SK-N-SH treated with all-trans-retinoic acid at 6 μM for 48 hours (cell line): ENCODE measurements at regions not wholly inside any gene's neighbourhood (a gene's known extent, or its start where the extent isn't known, plus 50 kb on each side); places are given as distances from the start of the nearest gene placed in this dataset.

Source experiments
- ATAC-seq: fragments of 200-7000 bp; cut with Tn5 transposase; 3 replicates; pipeline ENCODE4 v1.9.1; 2020; ENCODE audit warnings: mild to moderate bottlenecking, moderate library complexity
- ARNTL ChIP-seq: fragments of 450-650 bp; formaldehyde crosslinking; IDR thresholded peaks from 2 replicates; pipeline ENCODE4 v1.5.0; 2020; ENCODE audit warnings: low read depth, mild to moderate bottlenecking, moderate library complexity, borderline replicate concordance
- CSDC2 ChIP-seq: fragments of 250-450 bp; sonication (Bioruptor Pico); IDR thresholded peaks from 2 replicates; pipeline ENCODE4 v1.5.0; 2020; ENCODE audit warnings: mild to moderate bottlenecking, moderate library complexity
- ESRRG ChIP-seq: fragments of 250-450 bp; sonication (Bioruptor Pico); IDR thresholded peaks from 2 replicates; pipeline ENCODE4 v1.6.1; 2021; ENCODE audit warnings: mild to moderate bottlenecking
- GLIS3 ChIP-seq: fragments of 250-450 bp; sonication (Bioruptor Pico); IDR thresholded peaks from 2 replicates; pipeline ENCODE4 v1.5.0; 2020; ENCODE audit warnings: mild to moderate bottlenecking, moderate library complexity
- ISL1 ChIP-seq: fragments of 250-450 bp; sonication (Bioruptor Pico); IDR thresholded peaks from 2 replicates; pipeline ENCODE4 v2.1.2; 2022; ENCODE audit warnings: mild to moderate bottlenecking, moderate library complexity
- OSR1 ChIP-seq: fragments of 250-450 bp; sonication (Bioruptor Pico); IDR thresholded peaks from 2 replicates; pipeline ENCODE4 v1.8.0; 2022; ENCODE audit warnings: moderate library complexity, mild to moderate bottlenecking, inconsistent platforms
- PPARA ChIP-seq: fragments of 250-450 bp; sonication (Bioruptor Pico); IDR thresholded peaks from 2 replicates; pipeline ENCODE4 v1.5.0; 2020; ENCODE audit warnings: mild to moderate bottlenecking, borderline replicate concordance
- RARB ChIP-seq: fragments of 250-450 bp; sonication (Bioruptor Pico); IDR thresholded peaks from 2 replicates; pipeline ENCODE4 v1.8.0; 2021; ENCODE audit warnings: mild to moderate bottlenecking, moderate library complexity
- SNAI2 ChIP-seq: fragments of 250-450 bp; sonication (Bioruptor Pico); IDR thresholded peaks from 2 replicates; pipeline ENCODE4 v1.5.0; 2020; ENCODE audit warnings: mild to moderate bottlenecking, moderate library complexity
- TCF4 ChIP-seq: fragments of 250-450 bp; sonication (Bioruptor Pico); IDR thresholded peaks from 2 replicates; pipeline ENCODE4 v1.8.0; 2021; ENCODE audit warnings: mild to moderate bottlenecking, moderate library complexity, borderline replicate concordance
- ZC3H10 ChIP-seq: fragments of 250-450 bp; sonication (Bioruptor Pico); IDR thresholded peaks from 2 replicates; pipeline ENCODE4 v1.5.1; 2021; ENCODE audit warnings: mild to moderate bottlenecking, moderate library complexity
- ZFP30 ChIP-seq: fragments of 450-650 bp; formaldehyde crosslinking; IDR thresholded peaks from 2 replicates; pipeline ENCODE4 v1.5.0; 2022; ENCODE audit warnings: mild to moderate bottlenecking, moderate library complexity
- ZNF70 ChIP-seq: fragments of 450-650 bp; formaldehyde crosslinking; IDR thresholded peaks from 2 replicates; pipeline ENCODE4 v1.5.0; 2020; ENCODE audit warnings: mild to moderate bottlenecking, moderate library complexity
- ZNF8 ChIP-seq: fragments of 450-650 bp; formaldehyde crosslinking; IDR thresholded peaks from 2 replicates; pipeline ENCODE4 v1.5.0; 2020; ENCODE audit warnings: mild to moderate bottlenecking, moderate library complexity
- TF ChIP-seq, protein P1 (sequence below): fragments of 250-450 bp; sonication (Bioruptor Pico); IDR thresholded peaks from 2 replicates; pipeline ENCODE4 v1.8.0; 2021; ENCODE audit warnings: low read depth, mild to moderate bottlenecking, moderate library complexity, borderline replicate concordance
- TF ChIP-seq, protein P2 (sequence below): fragments of 250-450 bp; sonication (Bioruptor Pico); IDR thresholded peaks from 2 replicates; pipeline ENCODE4 v1.5.1; 2020; ENCODE audit warnings: low read depth, mild to moderate bottlenecking, moderate library complexity
- TF ChIP-seq, protein P3 (sequence below): fragments of 250-450 bp; sonication (Bioruptor Pico); IDR thresholded peaks from 2 replicates; pipeline ENCODE4 v1.5.1; 2021; ENCODE audit warnings: mild to moderate bottlenecking, moderate library complexity
- TF ChIP-seq, protein P4 (sequence below): fragments of 250-450 bp; sonication (Bioruptor Pico); IDR thresholded peaks from 2 replicates; pipeline ENCODE4 v1.8.0; 2020; ENCODE audit warnings: mild to moderate bottlenecking, moderate library complexity, borderline replicate concordance

DNA sequence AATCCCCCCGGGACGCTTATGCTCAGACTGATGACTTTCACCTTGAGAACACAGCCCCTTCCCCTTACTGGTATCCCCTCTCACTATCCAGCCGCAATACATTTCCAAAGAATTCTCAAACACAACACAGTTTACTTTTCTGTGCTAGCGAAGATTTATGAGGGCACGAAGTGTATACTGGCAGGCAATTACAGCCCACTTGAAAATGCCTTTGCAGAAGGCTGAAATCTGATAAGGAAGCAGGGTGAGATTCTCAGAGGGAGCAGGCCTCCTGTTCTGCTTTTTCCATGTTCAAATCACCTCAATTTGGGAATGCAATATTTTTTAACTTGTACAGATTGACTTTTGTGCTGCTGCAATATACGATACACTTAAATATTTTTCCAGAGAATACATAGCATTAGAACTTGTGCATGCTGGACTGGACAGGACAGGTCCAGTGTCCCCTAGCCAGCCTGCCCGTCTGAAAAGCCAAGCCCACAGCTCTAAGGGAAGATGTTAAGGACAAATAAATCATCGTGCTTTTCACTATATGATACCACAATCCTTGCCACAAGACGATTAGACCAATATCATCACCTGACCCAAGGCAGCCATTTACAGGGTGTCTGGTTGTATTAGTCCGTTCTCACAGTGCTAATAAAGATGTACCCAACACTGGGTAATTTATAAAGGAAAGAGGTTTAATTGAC lies 262.1 kb downstream of the EPHA4 start:
- TF ChIP-seq RARB (CRISPR knock-in tag), result no peak
- ATAC-seq, result no peak

DNA sequence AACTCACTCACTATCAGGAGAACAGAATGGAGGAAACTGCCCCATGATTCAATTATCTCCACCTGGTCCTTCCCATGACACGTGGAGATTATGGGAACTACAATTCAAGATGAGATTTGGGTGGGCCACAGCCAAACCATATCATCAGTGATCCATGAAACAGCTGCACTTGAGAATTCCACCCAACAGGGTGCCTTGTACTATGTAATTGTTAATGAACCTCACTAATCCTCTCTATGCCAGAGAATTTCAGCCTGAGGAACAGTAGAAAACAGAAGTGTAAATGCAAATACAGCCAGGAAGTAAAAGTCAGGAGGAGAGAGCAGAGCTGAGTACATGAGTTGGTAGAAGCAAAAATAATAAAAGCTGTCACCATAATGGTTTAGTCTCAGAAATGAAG lies 261.4 kb downstream of the EPHA4 start:
- TF ChIP-seq CSDC2 (CRISPR knock-in tag) (no peak), ESRRG (no peak), ZNF8 (CRISPR knock-in tag) (no peak), ARNTL (CRISPR knock-in tag) (no peak)
- TF ChIP-seq, protein P1, sequence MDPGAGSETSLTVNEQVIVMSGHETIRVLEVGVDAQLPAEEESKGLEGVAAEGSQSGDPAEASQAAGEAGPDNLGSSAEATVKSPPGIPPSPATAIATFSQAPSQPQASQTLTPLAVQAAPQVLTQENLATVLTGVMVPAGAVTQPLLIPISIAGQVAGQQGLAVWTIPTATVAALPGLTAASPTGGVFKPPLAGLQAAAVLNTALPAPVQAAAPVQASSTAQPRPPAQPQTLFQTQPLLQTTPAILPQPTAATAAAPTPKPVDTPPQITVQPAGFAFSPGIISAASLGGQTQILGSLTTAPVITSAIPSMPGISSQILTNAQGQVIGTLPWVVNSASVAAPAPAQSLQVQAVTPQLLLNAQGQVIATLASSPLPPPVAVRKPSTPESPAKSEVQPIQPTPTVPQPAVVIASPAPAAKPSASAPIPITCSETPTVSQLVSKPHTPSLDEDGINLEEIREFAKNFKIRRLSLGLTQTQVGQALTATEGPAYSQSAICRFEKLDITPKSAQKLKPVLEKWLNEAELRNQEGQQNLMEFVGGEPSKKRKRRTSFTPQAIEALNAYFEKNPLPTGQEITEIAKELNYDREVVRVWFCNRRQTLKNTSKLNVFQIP (CRISPR knock-in tag), result no peak
- ATAC-seq, result no peak

DNA sequence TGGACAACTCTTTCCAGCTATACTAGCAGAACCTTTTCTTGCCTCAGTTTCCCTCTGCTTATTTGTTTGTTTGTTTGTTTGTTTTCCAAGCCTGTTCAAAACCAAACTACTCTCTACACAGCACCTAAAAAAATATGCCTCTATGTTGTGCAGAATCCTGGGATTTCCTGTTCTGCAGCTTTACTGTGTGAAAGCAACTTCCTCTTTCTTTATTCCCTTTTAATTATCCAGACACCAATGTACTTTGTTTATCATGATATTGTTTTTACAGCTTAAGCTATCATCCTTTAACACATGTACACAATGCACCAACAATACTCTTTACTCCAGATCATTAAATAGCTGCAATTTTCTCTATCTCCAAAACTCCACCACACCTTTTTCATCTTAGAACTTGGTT lies 259.5 kb downstream of the EPHA4 start:
- TF ChIP-seq OSR1 (CRISPR knock-in tag) (no peak), ZNF8 (CRISPR knock-in tag) (no peak), CSDC2 (CRISPR knock-in tag) (no peak), ZFP30 (CRISPR knock-in tag) (no peak), ESRRG (no peak), ARNTL (CRISPR knock-in tag) (no peak), ISL1 (CRISPR knock-in tag) (no peak), TCF4 (CRISPR knock-in tag) (no peak), ZC3H10 (CRISPR knock-in tag) (no peak), GLIS3 (CRISPR knock-in tag) (no peak), ZNF70 (CRISPR knock-in tag) (no peak)
- TF ChIP-seq, protein P2, sequence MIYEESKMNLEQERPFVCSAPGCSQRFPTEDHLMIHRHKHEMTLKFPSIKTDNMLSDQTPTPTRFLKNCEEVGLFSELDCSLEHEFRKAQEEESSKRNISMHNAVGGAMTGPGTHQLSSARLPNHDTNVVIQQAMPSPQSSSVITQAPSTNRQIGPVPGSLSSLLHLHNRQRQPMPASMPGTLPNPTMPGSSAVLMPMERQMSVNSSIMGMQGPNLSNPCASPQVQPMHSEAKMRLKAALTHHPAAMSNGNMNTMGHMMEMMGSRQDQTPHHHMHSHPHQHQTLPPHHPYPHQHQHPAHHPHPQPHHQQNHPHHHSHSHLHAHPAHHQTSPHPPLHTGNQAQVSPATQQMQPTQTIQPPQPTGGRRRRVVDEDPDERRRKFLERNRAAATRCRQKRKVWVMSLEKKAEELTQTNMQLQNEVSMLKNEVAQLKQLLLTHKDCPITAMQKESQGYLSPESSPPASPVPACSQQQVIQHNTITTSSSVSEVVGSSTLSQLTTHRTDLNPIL (CRISPR knock-in tag), result no peak
- TF ChIP-seq, protein P3, sequence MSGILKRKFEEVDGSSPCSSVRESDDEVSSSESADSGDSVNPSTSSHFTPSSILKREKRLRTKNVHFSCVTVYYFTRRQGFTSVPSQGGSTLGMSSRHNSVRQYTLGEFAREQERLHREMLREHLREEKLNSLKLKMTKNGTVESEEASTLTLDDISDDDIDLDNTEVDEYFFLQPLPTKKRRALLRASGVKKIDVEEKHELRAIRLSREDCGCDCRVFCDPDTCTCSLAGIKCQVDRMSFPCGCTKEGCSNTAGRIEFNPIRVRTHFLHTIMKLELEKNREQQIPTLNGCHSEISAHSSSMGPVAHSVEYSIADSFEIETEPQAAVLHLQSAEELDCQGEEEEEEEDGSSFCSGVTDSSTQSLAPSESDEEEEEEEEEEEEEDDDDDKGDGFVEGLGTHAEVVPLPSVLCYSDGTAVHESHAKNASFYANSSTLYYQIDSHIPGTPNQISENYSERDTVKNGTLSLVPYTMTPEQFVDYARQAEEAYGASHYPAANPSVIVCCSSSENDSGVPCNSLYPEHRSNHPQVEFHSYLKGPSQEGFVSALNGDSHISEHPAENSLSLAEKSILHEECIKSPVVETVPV (CRISPR knock-in tag), result no peak
- TF ChIP-seq, all 23 proteins: peak for 0
- no peak for ATAC-seq

DNA sequence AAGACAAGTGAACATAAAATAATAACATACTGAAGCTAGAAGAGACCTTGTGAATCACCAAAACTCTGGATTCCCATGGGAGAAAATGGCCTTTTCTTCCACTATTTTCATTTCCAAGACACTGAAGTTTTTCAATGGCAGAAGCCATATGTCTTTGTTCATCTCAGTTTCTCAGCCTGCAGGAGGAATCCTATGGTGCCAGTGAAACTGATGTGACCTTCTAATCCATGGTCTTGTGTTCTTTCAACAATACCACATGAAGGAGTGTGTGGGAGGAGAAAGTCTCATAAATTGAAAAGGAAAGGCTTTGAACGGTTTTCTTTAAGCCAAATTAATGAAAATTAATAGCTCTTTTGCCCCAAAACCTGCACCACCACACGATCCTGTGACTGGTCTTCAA lies 257.3 kb downstream of the EPHA4 start:
- TF ChIP-seq GLIS3 (CRISPR knock-in tag) (no peak), ZFP30 (CRISPR knock-in tag) (no peak), PPARA (CRISPR knock-in tag) (no peak), SNAI2 (no peak), OSR1 (CRISPR knock-in tag) (no peak), ZC3H10 (CRISPR knock-in tag) (no peak)
- TF ChIP-seq, protein P4, sequence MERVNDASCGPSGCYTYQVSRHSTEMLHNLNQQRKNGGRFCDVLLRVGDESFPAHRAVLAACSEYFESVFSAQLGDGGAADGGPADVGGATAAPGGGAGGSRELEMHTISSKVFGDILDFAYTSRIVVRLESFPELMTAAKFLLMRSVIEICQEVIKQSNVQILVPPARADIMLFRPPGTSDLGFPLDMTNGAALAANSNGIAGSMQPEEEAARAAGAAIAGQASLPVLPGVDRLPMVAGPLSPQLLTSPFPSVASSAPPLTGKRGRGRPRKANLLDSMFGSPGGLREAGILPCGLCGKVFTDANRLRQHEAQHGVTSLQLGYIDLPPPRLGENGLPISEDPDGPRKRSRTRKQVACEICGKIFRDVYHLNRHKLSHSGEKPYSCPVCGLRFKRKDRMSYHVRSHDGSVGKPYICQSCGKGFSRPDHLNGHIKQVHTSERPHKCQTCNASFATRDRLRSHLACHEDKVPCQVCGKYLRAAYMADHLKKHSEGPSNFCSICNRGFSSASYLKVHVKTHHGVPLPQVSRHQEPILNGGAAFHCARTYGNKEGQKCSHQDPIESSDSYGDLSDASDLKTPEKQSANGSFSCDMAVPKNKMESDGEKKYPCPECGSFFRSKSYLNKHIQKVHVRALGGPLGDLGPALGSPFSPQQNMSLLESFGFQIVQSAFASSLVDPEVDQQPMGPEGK (CRISPR knock-in tag), result no peak
- TF ChIP-seq, protein P3 (CRISPR knock-in tag), result no peak
- TF ChIP-seq, protein P2 (CRISPR knock-in tag), result no peak

More for the DNA sequence above, 257.3 kb downstream of the EPHA4 start:
- no peak for ATAC-seq
